BLaER1 treated with 17β-estradiol and CSF1 and Interleukin-3, amounts not matched to agents 10 nM and 100 nM (cell line): ENCODE measurements at regions not wholly inside any gene's neighbourhood (a gene's known extent, or its start where the extent isn't known, plus 50 kb on each side); places are given as distances from the start of the nearest gene placed in this dataset.

Experiments used
- H3K27ac ChIP-seq, 11 experiments: shearing (Covaris generic); formaldehyde crosslinking; 2 replicates each; pipeline ENCODE4 v1.8.1; 2022
- H3K27me3 ChIP-seq, 11 experiments: shearing (Covaris generic); formaldehyde crosslinking; 2 replicates each; pipeline ENCODE4 v1.8.1; 2022
- H3K36me3 ChIP-seq, 11 experiments: shearing (Covaris generic); formaldehyde crosslinking; 2 replicates each; pipeline ENCODE4 v1.8.1; 2022
- H3K4me1 ChIP-seq, 10 experiments: shearing (Covaris generic); formaldehyde crosslinking; 2 replicates each; pipeline ENCODE4 v1.8.1; 2022
- H3K4me2 ChIP-seq, 11 experiments: shearing (Covaris generic); formaldehyde crosslinking; 2 replicates each; pipeline ENCODE4 v1.8.1; 2022
- H3K4me3 ChIP-seq, 10 experiments: shearing (Covaris generic); formaldehyde crosslinking; 2 replicates each; pipeline ENCODE4 v1.8.1; 2022
- H3K9ac ChIP-seq, 11 experiments: shearing (Covaris generic); formaldehyde crosslinking; 2 replicates each; pipeline ENCODE4 v1.8.1; 2022
- H3K9me3 ChIP-seq, 11 experiments: shearing (Covaris generic); formaldehyde crosslinking; replicated peaks in 1 of 11; 2 replicates each; pipeline ENCODE4 v1.8.1; 2022
- H4K20me1 ChIP-seq, 11 experiments: shearing (Covaris generic); formaldehyde crosslinking; 2 replicates each; pipeline ENCODE4 v1.8.1; 2022
- Cebpa-rat ChIP-seq, 11 experiments: shearing (Covaris generic); IDR thresholded peaks; 2 replicates each; pipeline ENCODE4 v1.8.1; 2022

GRCh38 chr3:24578324-24578723 lies 83.7 kb upstream of the THRB start:
- Histone ChIP-seq H4K20me1 (no peaks in the 10 kb centered on the region), H3K4me1 (no peaks in the 10 kb centered on the region), H3K9me3 (peaks cover 0 to 4% (median 0%) of the 10 kb centered on the region in 11 experiments; a peak in 1 of 22 replicates), H3K36me3 (no peaks in the 10 kb centered on the region), H3K4me3 (no peak overlapping the region), H3K9ac (no peak overlapping the region), H3K27ac (no peak overlapping the region), H3K4me2 (no peak overlapping the region), H3K27me3 (no peaks in the 10 kb centered on the region)
- no peak for TF ChIP-seq Cebpa-rat (IDR thresholded peaks at IDR 0.05)

- Histone ChIP-seq H3K4me2 (no peak overlapping the region), H3K27ac (no peak overlapping the region), H3K4me1 (no peaks in the 10 kb centered on the region), H4K20me1 (no peaks in the 10 kb centered on the region), H3K27me3 (no peaks in the 10 kb centered on the region), H3K4me3 (no peak overlapping the region), H3K36me3 (no peaks in the 10 kb centered on the region), H3K9me3 (peaks cover 0 to 4% (median 0%) of the 10 kb centered on the region in 11 experiments; a peak in 1 of 22 replicates), H3K9ac (no peak overlapping the region)
- no peak for TF ChIP-seq Cebpa-rat (IDR thresholded peaks at IDR 0.05)
Measured at GRCh38 chr3:24578951-24579421, 84.3 kb upstream of the THRB start.

GRCh38 chr3:24582431-24583403 lies 88.1 kb upstream of the THRB start:
- Histone ChIP-seq H3K4me1 (no peaks in the 10 kb centered on the region), H3K9me3 (no peaks in the 10 kb centered on the region), H3K27me3 (no peaks in the 10 kb centered on the region), H3K36me3 (no peaks in the 10 kb centered on the region), H3K27ac (no peak overlapping the region), H3K4me2 (no peak overlapping the region), H3K9ac (no peak overlapping the region), H3K4me3 (no peak overlapping the region), H4K20me1 (no peaks in the 10 kb centered on the region)
- TF ChIP-seq Cebpa-rat (IDR thresholded peaks at IDR 0.05): no peak

DNA sequence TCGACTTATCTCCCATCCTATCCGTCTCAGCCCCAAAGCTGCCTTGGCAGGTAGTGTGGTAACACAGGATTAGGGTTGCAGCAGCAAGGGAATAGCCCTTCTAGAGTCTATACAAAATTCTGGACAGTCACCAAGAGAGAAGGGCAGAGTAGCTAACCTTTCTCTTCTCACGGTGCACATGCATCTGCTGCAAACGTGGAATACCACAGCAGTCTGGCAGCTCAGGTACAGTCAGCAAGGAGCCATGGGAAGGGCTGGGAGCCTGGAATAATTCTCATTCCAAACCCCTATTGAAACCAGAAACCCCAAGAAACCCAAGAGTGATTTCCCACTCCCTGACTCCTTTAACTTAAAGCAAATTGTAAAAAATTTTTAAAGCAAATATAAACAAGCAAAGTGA lies 92.3 kb upstream of the THRB start:
- Histone ChIP-seq H3K4me3 (no peak overlapping the region), H4K20me1 (no peaks in the 10 kb centered on the region), H3K9ac (no peak overlapping the region), H3K9me3 (no peaks in the 10 kb centered on the region), H3K4me2 (no peak overlapping the region), H3K27ac (no peak overlapping the region), H3K36me3 (no peaks in the 10 kb centered on the region), H3K4me1 (peaks cover 12 to 15% (median 14%) of the 10 kb centered on the region in 10 experiments), H3K27me3 (no peaks in the 10 kb centered on the region)
- no peak for TF ChIP-seq Cebpa-rat (IDR thresholded peaks at IDR 0.05)

DNA sequence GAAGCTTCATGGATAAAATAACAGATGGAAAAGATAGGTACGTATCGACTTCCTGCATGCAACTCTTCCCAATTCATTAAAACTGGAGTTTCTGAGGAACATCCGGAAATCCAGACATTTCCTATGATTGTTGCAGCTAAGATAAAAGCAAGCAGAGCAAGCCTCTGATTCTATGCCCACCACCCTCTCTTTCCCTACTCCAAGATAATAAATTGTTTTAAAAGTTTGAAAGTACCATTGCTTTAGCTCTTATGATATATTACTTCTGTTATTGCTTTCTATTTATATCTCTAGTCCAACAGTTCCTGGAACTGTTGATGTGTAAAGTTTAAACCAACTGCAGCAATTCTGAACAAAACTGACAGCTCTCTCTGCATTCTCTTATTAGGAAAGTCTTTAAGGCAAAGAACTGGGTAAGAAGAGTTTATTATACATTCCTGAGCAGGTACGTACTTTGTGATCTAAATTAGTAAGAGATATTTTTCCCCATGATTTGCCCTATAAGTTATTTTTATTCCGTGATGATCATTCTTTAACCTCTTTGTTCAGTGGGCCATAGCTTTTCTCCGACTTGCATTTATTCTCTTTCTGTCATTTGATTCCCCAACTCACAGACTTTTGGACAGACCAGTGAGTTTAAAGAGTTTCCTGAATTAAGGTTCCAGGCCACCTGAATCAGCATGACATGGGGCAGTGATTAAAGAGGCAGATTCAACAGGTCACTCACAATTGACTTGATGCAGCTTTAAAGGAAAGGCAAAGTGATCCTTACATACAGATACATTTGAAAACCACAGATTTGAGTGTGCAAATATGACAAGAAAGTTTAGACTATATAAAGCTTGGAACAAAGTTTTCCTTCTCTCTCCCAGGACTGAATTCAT lies 94.2 kb upstream of the THRB start:
- TF ChIP-seq Cebpa-rat (IDR thresholded peaks at IDR 0.05): no peak

DNA sequence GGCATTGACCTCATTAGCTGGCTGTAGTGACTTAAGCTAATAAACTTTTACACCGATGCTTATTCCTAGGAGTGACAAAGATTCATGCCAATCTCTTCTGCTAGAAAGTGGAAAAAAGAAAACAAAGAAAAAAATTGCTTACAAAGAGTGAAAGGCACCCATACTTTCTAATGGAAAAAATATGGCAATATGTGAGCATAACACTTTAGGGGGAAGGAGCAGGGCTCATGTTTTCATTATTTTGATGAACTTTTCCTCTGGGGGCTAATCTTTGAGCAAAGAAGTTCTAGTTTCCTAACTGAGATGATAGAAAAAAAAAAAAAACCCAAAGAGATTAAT lies 94.8 kb upstream of the THRB start:
- no peak overlapping the region; a peak in 1 of 22 replicates for H3K9ac ChIP-seq
- H3K9me3 ChIP-seq: no peaks in the 10 kb centered on the region
- no peak for TF ChIP-seq Cebpa-rat (IDR thresholded peaks at IDR 0.05)
- H3K36me3 ChIP-seq: no peaks in the 10 kb centered on the region
- peaks cover 12 to 15% (median 14%) of the 10 kb centered on the region in 10 experiments for H3K4me1 ChIP-seq
- peak overlapping the region in 9 of 11 experiments; percentile 53 to 73 (median 62); a peak in 16 of 22 replicates for H3K4me2 ChIP-seq
- H4K20me1 ChIP-seq: no peaks in the 10 kb centered on the region
- no peak overlapping the region for H3K27ac ChIP-seq
- no peaks in the 10 kb centered on the region for H3K27me3 ChIP-seq
- no peak overlapping the region for H3K4me3 ChIP-seq

More for the DNA sequence above, 94.2 kb upstream of the THRB start:
- no peaks in the 10 kb centered on the region for H4K20me1 ChIP-seq
- H3K9ac ChIP-seq: no peak overlapping the region; a peak in 1 of 22 replicates
- H3K4me1 ChIP-seq: peaks cover 12 to 15% (median 14%) of the 10 kb centered on the region in 10 experiments
- H3K36me3 ChIP-seq: no peaks in the 10 kb centered on the region
- H3K9me3 ChIP-seq: no peaks in the 10 kb centered on the region
- no peak overlapping the region for H3K4me3 ChIP-seq
- H3K4me2 ChIP-seq: peak overlapping the region; percentile 45 to 73 (median 62)
- no peaks in the 10 kb centered on the region for H3K27me3 ChIP-seq
- H3K27ac ChIP-seq: no peak overlapping the region; a peak in 1 of 22 replicates

GRCh38 chr3:24589931-24590880 lies 95.6 kb upstream of the THRB start:
- no peak overlapping the region for H3K4me3 ChIP-seq
- no peaks in the 10 kb centered on the region for H3K27me3 ChIP-seq
- H3K27ac ChIP-seq: no peak overlapping the region
- no peak overlapping the region; a peak in 1 of 22 replicates for H3K4me2 ChIP-seq
- no peaks in the 10 kb centered on the region for H3K9me3 ChIP-seq
- H3K9ac ChIP-seq: no peak overlapping the region
- H3K36me3 ChIP-seq: no peaks in the 10 kb centered on the region
- TF ChIP-seq Cebpa-rat (IDR thresholded peaks at IDR 0.05): no peak
- H4K20me1 ChIP-seq: no peaks in the 10 kb centered on the region
- peaks cover 12 to 15% (median 14%) of the 10 kb centered on the region in 10 experiments for H3K4me1 ChIP-seq

DNA sequence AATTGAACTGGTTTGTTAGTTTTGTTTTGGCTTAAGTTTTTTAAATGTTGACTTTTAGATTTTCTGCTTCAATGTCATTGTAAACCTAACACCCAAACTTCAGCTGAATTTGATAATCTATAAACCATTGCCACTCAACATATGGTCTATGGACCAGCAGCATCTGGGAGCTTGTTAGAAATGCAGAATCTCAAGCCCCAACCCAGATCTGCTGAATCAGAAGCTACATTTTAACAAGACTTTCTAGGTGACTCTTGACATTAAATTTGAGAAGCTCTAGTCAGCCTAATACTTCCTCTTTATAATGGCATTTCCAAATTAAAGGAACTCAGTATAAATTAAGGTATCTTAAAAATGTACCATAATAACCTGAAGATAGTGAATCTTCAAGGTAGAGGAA lies 96.5 kb upstream of the THRB start:
- no peak overlapping the region for H3K4me2 ChIP-seq

More for the DNA sequence above, 96.5 kb upstream of the THRB start:
- Histone ChIP-seq H4K20me1 (no peaks in the 10 kb centered on the region), H3K9ac (no peak overlapping the region), H3K36me3 (no peaks in the 10 kb centered on the region), H3K27me3 (no peaks in the 10 kb centered on the region), H3K4me3 (no peak overlapping the region), H3K27ac (no peak overlapping the region), H3K9me3 (no peaks in the 10 kb centered on the region), H3K4me1 (peaks cover 12 to 15% (median 14%) of the 10 kb centered on the region in 10 experiments)
- no peak for TF ChIP-seq Cebpa-rat (IDR thresholded peaks at IDR 0.05)
